ENCODE measurements at regions not wholly inside any gene's neighbourhood (a gene's known extent, or its start where the extent isn't known, plus 50 kb on each side); places are given as distances from the start of the nearest gene placed in this dataset.

- TF ChIP-seq YY1 (IDR thresholded peaks at IDR 0.05; ENCODE audit: extremely low read depth, insufficient replicate concordance, low read depth, low read length) (no peak), MAX (IDR thresholded peaks at IDR 0.05) (no peak)
Measured at GRCh38 chr14:40985584-40985983, 621.1 kb upstream of the LRFN5 start (continued).

- H4K20me1 ChIP-seq (ENCODE audit: insufficient read depth): no peaks in the 10 kb centered on the region; the same call in 1 of the 2 replicates
- ChIA-PET CTCF (no interaction called here), RAD21 (ENCODE audit: low non-redundant PET in 1 of 2, low total read pairs in 2 of 2, uncharacterized antibody in 2 of 2, unreplicated experiment in 2 of 2) (no interaction called here), POLR2A (no interaction called here)
- H3K4me1 ChIP-seq (ENCODE audit: control insufficient read depth in 1 of 2, insufficient read depth in 2 of 2, low read length in 2 of 2): no peaks in the 10 kb centered on the region
- BruUV-seq (replicated peaks): no TSS peak
- no peaks in the 10 kb centered on the region for H3K27me3 ChIP-seq (ENCODE audit: insufficient read depth, low read length)
- ATAC-seq (no peak), DNase-seq (ENCODE audit: low read depth, low spot score) (no peak)
- no peak overlapping the region for H3K9ac ChIP-seq (ENCODE audit: low read length)
- H3K4me3 ChIP-seq (replicated peaks in 1 of 2; ENCODE audit: low read depth in 1 of 2, low read length in 2 of 2): no peak overlapping the region
- no peak overlapping the region for H2AFZ ChIP-seq (ENCODE audit: low read depth, low read length, poor library complexity, severe bottlenecking)
- no peaks in the 10 kb centered on the region; a peak in 1 of 4 replicates for H3K9me3 ChIP-seq (ENCODE audit: control insufficient read depth in 1 of 2, insufficient read depth in 1 of 2, low read depth in 1 of 2, low read length in 2 of 2)
- intact Hi-C loops (cut with micrococcal nuclease): no loop called here
- H3K36me3 ChIP-seq (ENCODE audit: control insufficient read depth in 1 of 2, insufficient read depth in 2 of 2, low read length in 2 of 2): no peaks in the 10 kb centered on the region
- H3K4me2 ChIP-seq (ENCODE audit: low read length): no peak overlapping the region
- no peaks in the 10 kb centered on the region for H3K79me2 ChIP-seq (ENCODE audit: insufficient read depth, low read length)
- no peaks in the 10 kb centered on the region for H3K9me2 ChIP-seq (ENCODE audit: insufficient read depth)
- no peak overlapping the region for H3K27ac ChIP-seq (ENCODE audit: low read depth, low read length)
- TF ChIP-seq ZNF274 (IDR thresholded peaks at IDR 0.05; ENCODE audit: low read depth, low read length) (no peak), CTCF (IDR thresholded peaks at IDR 0.05 in 2 of 3, conservative IDR thresholded peaks at IDR 0.05 in 1 of 3; ENCODE audit: borderline replicate concordance in 1 of 3, insufficient read depth in 1 of 3, low read depth in 2 of 3, low read length in 2 of 3) (no peak), POLR2AphosphoS5 (IDR thresholded peaks at IDR 0.05; ENCODE audit: low read depth, low read length) (no peak), CEBPB (IDR thresholded peaks at IDR 0.05; ENCODE audit: low read depth) (no peak), SP1 (IDR thresholded peaks at IDR 0.05; ENCODE audit: low read depth) (no peak), FOSL1 (IDR thresholded peaks at IDR 0.05; ENCODE audit: low read depth) (no peak), TCF7L2 (IDR thresholded peaks at IDR 0.05; ENCODE audit: borderline replicate concordance, extremely low read depth, insufficient read depth, insufficient read length) (no peak), ELF1 (IDR thresholded peaks at IDR 0.05; ENCODE audit: borderline replicate concordance, low read depth) (no peak), EGR1 (IDR thresholded peaks at IDR 0.05; ENCODE audit: low read depth) (no peak), YY1 (IDR thresholded peaks at IDR 0.05; ENCODE audit: extremely low read depth, insufficient replicate concordance, low read depth, low read length) (no peak), MAX (IDR thresholded peaks at IDR 0.05) (no peak), EZH2 (IDR thresholded peaks at IDR 0.05) (no peak), ZBTB33 (IDR thresholded peaks at IDR 0.05; ENCODE audit: extremely low read depth, insufficient replicate concordance, low read length) (no peak), ZFX (IDR thresholded peaks at IDR 0.05) (no peak), EZH2phosphoT487 (IDR thresholded peaks at IDR 0.05; ENCODE audit: borderline replicate concordance) (no peak), RAD21 (IDR thresholded peaks at IDR 0.05; ENCODE audit: low read depth) (no peak), SRF (IDR thresholded peaks at IDR 0.05; ENCODE audit: low read depth) (no peak), POLR2A (IDR thresholded peaks at IDR 0.05; ENCODE audit: borderline replicate concordance, extremely low read depth, insufficient read depth, insufficient read length) (no peak)
- TF ChIP-seq, protein P1, sequence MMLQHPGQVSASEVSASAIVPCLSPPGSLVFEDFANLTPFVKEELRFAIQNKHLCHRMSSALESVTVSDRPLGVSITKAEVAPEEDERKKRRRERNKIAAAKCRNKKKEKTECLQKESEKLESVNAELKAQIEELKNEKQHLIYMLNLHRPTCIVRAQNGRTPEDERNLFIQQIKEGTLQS (IDR thresholded peaks at IDR 0.05): no peak
Measured at GRCh38 chr14:40983604-40984003, 623.1 kb upstream of the LRFN5 start.
